ENCODE measurements at regions not wholly inside any gene's neighbourhood (a gene's known extent, or its start where the extent isn't known, plus 50 kb on each side); places are given as distances from the start of the nearest gene placed in this dataset.
"Not testable (repeated sequence)": the region's sequence is repeated elsewhere in the genome, so short reads cannot be mapped to it uniquely, and the experiment has no call there.

DNA sequence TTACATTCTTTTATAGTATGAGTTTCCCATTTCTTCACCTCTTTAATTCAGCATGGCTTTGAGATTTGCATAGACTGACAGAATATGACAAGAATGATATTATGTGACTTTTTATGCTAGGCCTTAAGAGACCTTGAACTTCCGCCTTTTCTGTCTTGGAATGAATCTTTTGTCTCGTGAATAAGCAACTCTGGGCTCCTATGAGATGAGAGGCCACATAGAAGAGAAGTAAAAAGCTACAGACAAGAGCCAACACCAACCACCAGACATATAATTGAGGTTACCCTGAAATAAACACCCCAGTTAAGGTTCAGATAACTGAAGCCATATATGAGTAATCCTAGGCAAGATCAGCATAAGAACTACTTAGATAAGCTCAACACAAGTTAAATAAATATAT, 600.8 kb downstream of the MEI4 start:
- H3K27ac ChIP-seq (ENCODE audit: low read depth in 1 of 2, low read length in 2 of 2) = no peak overlapping the region
- no peaks in the 10 kb centered on the region for H3K4me1 ChIP-seq (ENCODE audit: control insufficient read depth in 1 of 2, insufficient read depth in 2 of 2, low read length in 2 of 2)
- H3K36me3 ChIP-seq (ENCODE audit: control insufficient read depth in 1 of 2, insufficient read depth in 2 of 2, low read length in 1 of 2) = no peaks in the 10 kb centered on the region
- ATAC-seq (ENCODE audit: low FRiP score) (no peak), DNase-seq (no peak)
- no peak overlapping the region for H3K4me3 ChIP-seq (ENCODE audit: low read length in 2 of 2)
- H3K9me3 ChIP-seq (ENCODE audit: control insufficient read depth, low read length) = no peaks in the 10 kb centered on the region
- 85 to 86% methylated on average over 2 of the region's 2 CpGs for WGBS, 2 donors
- H3K27me3 ChIP-seq (ENCODE audit: control insufficient read depth in 1 of 2, insufficient read depth in 2 of 2, low read length in 1 of 2) = no peaks in the 10 kb centered on the region
- intact Hi-C loops (cut with DNase I) = no loop called here

DNA sequence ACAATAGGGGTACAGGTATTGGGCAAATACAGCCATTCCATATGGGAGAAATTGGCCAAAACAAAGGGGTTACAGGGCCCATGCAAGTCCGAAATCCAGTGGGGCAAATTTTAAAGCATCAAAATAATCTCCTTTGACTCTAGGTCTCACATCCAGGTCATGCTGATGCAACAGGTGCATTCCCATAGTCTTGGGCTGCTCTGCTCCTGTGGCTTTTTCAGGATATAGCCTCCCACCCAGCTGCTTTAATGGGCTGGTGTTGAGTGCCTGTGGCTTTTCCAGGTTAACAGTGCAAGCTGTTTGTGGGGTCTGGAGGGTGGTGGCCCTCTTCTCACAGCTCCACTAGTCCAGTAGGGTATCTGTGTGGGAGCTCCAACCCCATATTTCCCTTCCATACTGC, 607.1 kb downstream of the MEI4 start:
- DNase-seq (no peak), ATAC-seq (ENCODE audit: low FRiP score) (no peak)
- Histone ChIP-seq H3K9me3 (ENCODE audit: control insufficient read depth, low read length) (no peaks in the 10 kb centered on the region), H3K36me3 (ENCODE audit: control insufficient read depth in 1 of 2, insufficient read depth in 2 of 2, low read length in 1 of 2) (no peaks in the 10 kb centered on the region), H3K4me1 (ENCODE audit: control insufficient read depth in 1 of 2, insufficient read depth in 2 of 2, low read length in 2 of 2) (no peaks in the 10 kb centered on the region), H3K4me3 (ENCODE audit: low read length in 2 of 2) (no peak overlapping the region), H3K27me3 (ENCODE audit: control insufficient read depth in 1 of 2, insufficient read depth in 2 of 2, low read length in 1 of 2) (no peaks in the 10 kb centered on the region), H3K27ac (ENCODE audit: low read depth in 1 of 2, low read length in 2 of 2) (no peak overlapping the region)
- 86 to 95% methylated on average over 1 of the region's 1 CpG for WGBS, 2 donors
- intact Hi-C loops (cut with DNase I) = no loop called here

DNA sequence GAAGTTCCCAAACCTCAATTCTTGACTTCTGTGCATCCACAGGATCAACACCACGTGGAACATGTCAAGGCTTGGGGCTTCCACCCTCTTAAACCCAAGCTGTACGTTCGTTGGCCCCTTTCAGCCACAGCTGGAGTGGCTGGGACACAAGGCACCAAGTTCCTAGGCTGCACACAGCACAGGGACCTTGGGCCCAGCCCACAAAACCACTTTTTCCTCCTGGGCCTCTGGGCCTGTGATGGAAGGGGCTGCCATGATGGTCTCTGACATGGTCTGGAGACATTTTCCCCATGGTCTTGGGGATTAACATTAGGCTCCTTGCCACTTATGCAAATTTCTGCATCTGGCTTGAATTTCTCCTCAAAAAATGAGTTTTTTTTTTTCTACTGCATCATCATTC, 606.9 kb upstream of the IRAK1BP1 start:
- H3K4me1 ChIP-seq (ENCODE audit: control insufficient read depth in 1 of 2, insufficient read depth in 2 of 2, low read length in 2 of 2); H3K36me3 ChIP-seq (ENCODE audit: control insufficient read depth in 1 of 2, insufficient read depth in 2 of 2, low read length in 1 of 2); intact Hi-C loops (cut with DNase I); DNase-seq; H3K4me3 ChIP-seq (ENCODE audit: low read length in 2 of 2); ATAC-seq (ENCODE audit: low FRiP score); H3K27me3 ChIP-seq (ENCODE audit: control insufficient read depth in 1 of 2, insufficient read depth in 2 of 2, low read length in 1 of 2); H3K9me3 ChIP-seq (ENCODE audit: control insufficient read depth, low read length); H3K27ac ChIP-seq (ENCODE audit: low read depth in 1 of 2, low read length in 2 of 2): not testable (repeated sequence)
- 78 to 84% methylated on average over 3 of the region's 3 CpGs for WGBS, 2 donors

DNA sequence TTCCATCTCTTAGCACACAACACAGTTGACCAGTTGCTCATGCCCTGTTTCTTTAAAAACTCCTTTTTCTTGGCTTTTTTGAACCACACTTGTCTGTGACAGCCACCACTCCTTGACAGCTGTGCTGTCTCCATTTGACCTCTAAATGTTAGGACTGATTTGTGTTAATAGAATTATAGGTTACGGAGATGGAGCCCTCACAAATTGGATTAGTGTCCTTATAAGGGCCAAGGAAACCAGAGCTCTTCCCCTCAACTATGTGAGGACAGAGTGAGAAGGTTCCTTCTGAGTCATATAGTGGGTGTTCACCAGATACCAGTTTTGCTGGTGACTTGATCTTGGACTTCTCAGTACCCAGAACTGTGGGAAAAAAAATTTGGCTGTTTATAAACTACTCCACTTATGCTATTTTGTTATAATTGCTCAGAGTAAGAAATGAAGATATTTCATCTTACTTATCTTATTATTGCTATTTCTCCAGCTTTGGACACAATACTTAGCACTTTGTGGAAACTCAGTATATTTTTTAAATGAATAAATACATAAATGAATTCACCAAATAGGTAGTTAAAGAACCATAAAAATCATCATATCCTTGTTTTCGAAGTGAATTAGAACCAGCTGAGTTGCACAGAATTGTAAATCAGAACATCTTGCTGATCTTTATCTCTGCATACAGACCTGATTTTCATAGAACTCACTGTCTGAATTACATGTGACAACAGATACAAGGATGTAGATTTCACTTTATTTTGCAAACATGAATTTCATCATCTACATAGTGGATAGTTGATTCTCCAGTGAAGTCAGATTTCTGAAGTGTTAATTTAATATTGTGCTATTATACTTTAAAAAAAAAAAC, 598.5 kb upstream of the IRAK1BP1 start:
- WGBS, 2 donors = 86 to 91% methylated on average over 2 of the region's 2 CpGs
- H3K4me1 ChIP-seq (ENCODE audit: control insufficient read depth in 1 of 2, insufficient read depth in 2 of 2, low read length in 2 of 2) = no peaks in the 10 kb centered on the region
- ATAC-seq (ENCODE audit: low FRiP score) = no peak

DNA sequence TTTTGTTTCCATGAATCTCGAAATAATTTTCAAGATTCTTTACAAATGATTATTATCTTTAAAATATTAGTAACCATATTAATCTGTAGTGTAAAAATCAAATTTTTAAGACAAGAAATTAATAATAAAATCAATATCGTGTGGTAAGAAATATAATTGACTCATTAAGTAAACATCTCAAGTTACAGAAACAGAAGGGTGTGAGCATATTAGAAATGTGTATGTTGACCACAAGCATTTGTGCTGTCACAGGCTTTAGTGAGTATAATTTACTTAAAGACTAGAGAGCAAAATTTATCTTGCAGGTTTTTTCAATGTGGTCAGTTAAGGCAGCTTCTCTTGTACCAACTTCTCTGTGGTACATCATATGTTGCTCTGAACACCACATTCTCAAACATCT, 566.5 kb upstream of the IRAK1BP1 start:
- H3K4me3 ChIP-seq (ENCODE audit: low read length in 2 of 2) = no peak overlapping the region
- no peak overlapping the region for H3K27ac ChIP-seq (ENCODE audit: low read depth in 1 of 2, low read length in 2 of 2)
- ATAC-seq (ENCODE audit: low FRiP score) (no peak), DNase-seq (no peak)
- H3K27me3 ChIP-seq (ENCODE audit: control insufficient read depth in 1 of 2, insufficient read depth in 2 of 2, low read length in 1 of 2) = no peaks in the 10 kb centered on the region
- no peaks in the 10 kb centered on the region for H3K4me1 ChIP-seq (ENCODE audit: control insufficient read depth in 1 of 2, insufficient read depth in 2 of 2, low read length in 2 of 2)
- intact Hi-C loops (cut with DNase I) = no loop called here
- H3K9me3 ChIP-seq (ENCODE audit: control insufficient read depth, low read length) = no peaks in the 10 kb centered on the region
- H3K36me3 ChIP-seq (ENCODE audit: control insufficient read depth in 1 of 2, insufficient read depth in 2 of 2, low read length in 1 of 2) = no peaks in the 10 kb centered on the region
- WGBS, 2 donors = 56 to 57% methylated on average over 2 of the region's 2 CpGs

More for the DNA sequence above, 598.5 kb upstream of the IRAK1BP1 start:
- no peaks in the 10 kb centered on the region for H3K9me3 ChIP-seq (ENCODE audit: control insufficient read depth, low read length)
- H3K4me3 ChIP-seq (ENCODE audit: low read length in 2 of 2) = no peak overlapping the region
- intact Hi-C loops (cut with DNase I) = no loop called here
- no peak overlapping the region for H3K27ac ChIP-seq (ENCODE audit: low read depth in 1 of 2, low read length in 2 of 2)
- no peaks in the 10 kb centered on the region for H3K27me3 ChIP-seq (ENCODE audit: control insufficient read depth in 1 of 2, insufficient read depth in 2 of 2, low read length in 1 of 2)
- DNase-seq = no peak
- no peaks in the 10 kb centered on the region for H3K36me3 ChIP-seq (ENCODE audit: control insufficient read depth in 1 of 2, insufficient read depth in 2 of 2, low read length in 1 of 2)

DNA sequence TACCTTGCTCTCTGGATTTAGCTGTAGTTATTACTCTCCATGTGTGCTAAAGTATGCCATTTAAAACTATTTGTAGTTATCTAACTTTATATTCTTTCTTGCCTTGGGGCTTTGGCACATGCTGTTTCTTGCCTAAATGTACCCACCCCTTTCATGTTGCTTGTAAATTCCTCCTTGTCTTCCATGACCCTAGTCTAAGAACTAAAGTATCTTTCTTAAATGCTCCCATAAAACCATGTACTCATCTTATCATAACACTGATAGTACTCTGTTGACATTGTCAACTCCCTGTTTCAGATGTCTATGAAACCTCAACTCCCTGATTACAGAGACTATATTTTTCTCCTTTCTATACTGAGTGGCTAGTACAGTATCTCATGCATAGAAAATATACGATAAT, 564.9 kb upstream of the IRAK1BP1 start:
- no peak overlapping the region for H3K27ac ChIP-seq (ENCODE audit: low read depth in 1 of 2, low read length in 2 of 2)
- ATAC-seq (ENCODE audit: low FRiP score) = no peak
- H3K27me3 ChIP-seq (ENCODE audit: control insufficient read depth in 1 of 2, insufficient read depth in 2 of 2, low read length in 1 of 2) = no peaks in the 10 kb centered on the region

DNA sequence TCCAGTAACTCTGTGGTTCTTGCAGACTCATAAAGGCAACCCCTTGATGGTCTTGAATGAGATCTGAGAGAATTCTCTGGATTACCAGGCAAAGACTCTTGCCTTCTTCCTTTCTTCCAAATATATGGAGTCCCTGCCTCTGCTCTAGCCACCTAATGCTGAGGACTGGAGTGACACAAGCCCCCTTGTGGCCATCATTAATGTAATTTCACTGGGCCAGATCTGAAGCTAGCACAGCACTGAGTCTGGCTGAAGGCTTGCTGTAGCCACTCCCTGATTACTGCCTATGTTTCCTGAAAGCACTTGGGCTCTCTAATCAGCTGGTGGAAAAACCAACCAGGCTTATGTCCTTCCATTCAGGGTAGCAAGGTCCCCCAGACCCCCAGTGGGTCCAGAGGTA, 559.3 kb upstream of the IRAK1BP1 start:
- H3K27me3 ChIP-seq (ENCODE audit: control insufficient read depth in 1 of 2, insufficient read depth in 2 of 2, low read length in 1 of 2) = no peaks in the 10 kb centered on the region
- intact Hi-C loops (cut with DNase I) = no loop called here
- no peak for ATAC-seq (ENCODE audit: low FRiP score)

More for the DNA sequence above, 564.9 kb upstream of the IRAK1BP1 start:
- intact Hi-C loops (cut with DNase I) = no loop called here
- H3K36me3 ChIP-seq (ENCODE audit: control insufficient read depth in 1 of 2, insufficient read depth in 2 of 2, low read length in 1 of 2) = no peaks in the 10 kb centered on the region
- DNase-seq = no peak
- no peaks in the 10 kb centered on the region for H3K9me3 ChIP-seq (ENCODE audit: control insufficient read depth, low read length)
- H3K4me1 ChIP-seq (ENCODE audit: control insufficient read depth in 1 of 2, insufficient read depth in 2 of 2, low read length in 2 of 2) = no peaks in the 10 kb centered on the region
- no peak overlapping the region for H3K4me3 ChIP-seq (ENCODE audit: low read length in 2 of 2)
- WGBS, 2 donors = 90 to 97% methylated on average over 1 of the region's 1 CpG

DNA sequence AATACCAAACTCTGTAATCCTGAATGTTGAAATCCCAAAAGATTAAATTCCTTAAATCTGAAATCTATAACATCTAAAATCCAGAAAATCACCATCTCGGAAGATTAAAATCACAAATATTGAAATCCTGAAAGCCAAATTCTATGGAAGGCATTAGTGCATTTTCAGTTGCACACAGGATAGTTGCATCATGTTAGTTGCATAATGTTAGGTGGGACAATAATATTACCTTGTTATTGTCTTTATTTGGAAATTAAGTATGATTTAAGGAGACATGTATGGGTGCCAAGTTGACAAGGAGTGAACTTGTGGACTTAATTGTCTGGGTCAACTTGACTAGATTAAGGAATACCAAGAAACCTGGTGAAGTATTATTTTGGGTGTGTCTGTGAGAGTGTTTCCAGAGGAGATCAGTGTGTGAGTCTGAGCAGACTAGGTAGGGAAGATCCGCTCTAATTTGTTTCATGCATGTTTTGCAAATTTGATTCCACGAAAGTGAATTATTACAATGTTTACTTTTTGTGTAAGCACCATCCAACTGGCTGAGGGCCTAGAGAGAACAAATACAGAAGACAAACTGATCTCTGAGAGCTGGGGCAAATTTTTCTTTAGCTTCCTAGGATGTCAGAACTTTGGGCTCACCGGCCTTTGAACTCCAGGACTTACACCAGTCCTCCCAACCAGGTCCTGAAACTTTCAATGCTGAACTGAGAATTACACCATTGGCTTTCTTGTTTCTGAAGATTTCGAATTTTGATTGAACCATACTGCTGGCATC, 545.1 kb upstream of the IRAK1BP1 start:
- ATAC-seq (ENCODE audit: low FRiP score) (no peak), DNase-seq (no peak)
- Histone ChIP-seq H3K27ac (ENCODE audit: low read depth in 1 of 2, low read length in 2 of 2) (no peak overlapping the region), H3K36me3 (ENCODE audit: control insufficient read depth in 1 of 2, insufficient read depth in 2 of 2, low read length in 1 of 2) (no peaks in the 10 kb centered on the region), H3K4me1 (ENCODE audit: control insufficient read depth in 1 of 2, insufficient read depth in 2 of 2, low read length in 2 of 2) (no peaks in the 10 kb centered on the region), H3K9me3 (ENCODE audit: control insufficient read depth, low read length) (no peaks in the 10 kb centered on the region), H3K4me3 (ENCODE audit: low read length in 2 of 2) (no peak overlapping the region), H3K27me3 (ENCODE audit: control insufficient read depth in 1 of 2, insufficient read depth in 2 of 2, low read length in 1 of 2) (no peaks in the 10 kb centered on the region)
- 89 to 90% methylated on average over 5 of the region's 5 CpGs for WGBS, 2 donors
- intact Hi-C loops (cut with DNase I) = no loop called here

More for the DNA sequence above, 559.3 kb upstream of the IRAK1BP1 start:
- H3K9me3 ChIP-seq (ENCODE audit: control insufficient read depth, low read length) = peaks cover 3% of the 10 kb centered on the region
- no peak for DNase-seq
- H3K27ac ChIP-seq (ENCODE audit: low read depth in 1 of 2, low read length in 2 of 2) = no peak overlapping the region
- no peaks in the 10 kb centered on the region for H3K4me1 ChIP-seq (ENCODE audit: control insufficient read depth in 1 of 2, insufficient read depth in 2 of 2, low read length in 2 of 2)
- no peak overlapping the region for H3K4me3 ChIP-seq (ENCODE audit: low read length in 2 of 2)
- H3K36me3 ChIP-seq (ENCODE audit: control insufficient read depth in 1 of 2, insufficient read depth in 2 of 2, low read length in 1 of 2) = no peaks in the 10 kb centered on the region

DNA sequence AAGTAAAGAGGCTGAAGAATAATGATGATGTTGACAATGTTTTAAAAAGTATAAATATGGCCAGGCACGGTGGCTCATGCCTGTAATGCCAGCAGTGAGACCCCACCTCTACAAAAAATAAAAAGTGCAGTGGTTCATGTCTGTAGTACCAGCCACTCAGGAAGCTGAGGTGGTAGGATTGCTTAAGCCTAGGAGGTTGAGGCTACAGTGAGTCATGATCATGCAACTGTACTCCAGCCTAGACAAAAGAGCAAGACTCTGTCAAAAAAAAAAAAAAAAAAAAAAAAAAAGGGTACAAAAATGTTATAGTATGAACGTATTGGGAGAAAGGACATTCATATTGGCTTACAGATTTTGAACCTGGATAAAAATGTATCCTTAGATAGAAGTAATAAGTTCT, 543.1 kb upstream of the IRAK1BP1 start:
- WGBS, 2 donors = 44 to 62% methylated on average over 2 of the region's 2 CpGs
- H3K27ac ChIP-seq (ENCODE audit: low read depth in 1 of 2, low read length in 2 of 2) = no peak overlapping the region
- no peaks in the 10 kb centered on the region for H3K9me3 ChIP-seq (ENCODE audit: control insufficient read depth, low read length)
- H3K36me3 ChIP-seq (ENCODE audit: control insufficient read depth in 1 of 2, insufficient read depth in 2 of 2, low read length in 1 of 2) = no peaks in the 10 kb centered on the region
- no peak for ATAC-seq (ENCODE audit: low FRiP score)
- H3K4me1 ChIP-seq (ENCODE audit: control insufficient read depth in 1 of 2, insufficient read depth in 2 of 2, low read length in 2 of 2) = no peaks in the 10 kb centered on the region
- no peak for DNase-seq
- intact Hi-C loops (cut with DNase I) = no loop called here
- H3K4me3 ChIP-seq (ENCODE audit: low read length in 2 of 2) = no peak overlapping the region
- H3K27me3 ChIP-seq (ENCODE audit: control insufficient read depth in 1 of 2, insufficient read depth in 2 of 2, low read length in 1 of 2) = no peaks in the 10 kb centered on the region

All from aorta (tissue), 5 donors.